GM21786 (cell line): ENCODE measurements at regions not wholly inside any gene's neighbourhood (a gene's known extent, or its start where the extent isn't known, plus 50 kb on each side); places are given as distances from the start of the nearest gene placed in this dataset.
A peak's percentile ranks its signal among the peaks of the same experiment; 100 is the strongest.
"Not testable (repeated sequence)": the region's sequence is repeated elsewhere in the genome, so short reads cannot be mapped to it uniquely, and the experiment has no call there.

ENCODE experiments used
- ATAC-seq: cut with Tn5 transposase; IDR thresholded peaks from one replicate; pipeline ENCODE4 v1.9.1; 2021; ENCODE audit not compliant: unreplicated experiment

- no peak for ATAC-seq
Measured at GRCh38 chr13:80083853-80084676, 256.9 kb downstream of the SPRY2 start.

- ATAC-seq, result no peak
Measured at GRCh38 chr13:80083081-80083852, 257.7 kb downstream of the SPRY2 start.

- ATAC-seq, result no peak
Measured at GRCh38 chr13:80082396-80083080, 258.4 kb downstream of the SPRY2 start.

GRCh38 chr13:80074811-80075210 lies 266.1 kb downstream of the SPRY2 start:
- ATAC-seq, result no peak

- no peak for ATAC-seq
Measured at GRCh38 chr13:80074143-80074752, 266.7 kb downstream of the SPRY2 start.

GRCh38 chr13:80072231-80072630 lies 268.7 kb downstream of the SPRY2 start:
- ATAC-seq, result no peak

- no peak for ATAC-seq
Measured at GRCh38 chr13:80070024-80070703, 270.8 kb downstream of the SPRY2 start.

GRCh38 chr13:80069374-80069773 lies 271.6 kb downstream of the SPRY2 start:
- no peak for ATAC-seq

- ATAC-seq, result no peak
Measured at GRCh38 chr13:80065996-80066395, 274.9 kb downstream of the SPRY2 start.

GRCh38 chr13:80062416-80062815 lies 278.5 kb downstream of the SPRY2 start:
- ATAC-seq, result not testable (repeated sequence)

GRCh38 chr13:80059789-80060188 lies 281.1 kb downstream of the SPRY2 start:
- no peak for ATAC-seq

- no peak for ATAC-seq
Measured at GRCh38 chr13:80058626-80059025, 282.3 kb downstream of the SPRY2 start.

- no peak for ATAC-seq
Measured at GRCh38 chr13:80055847-80056246, 285.1 kb downstream of the SPRY2 start.

GRCh38 chr13:80054806-80055205 lies 286.1 kb downstream of the SPRY2 start:
- ATAC-seq, result no peak

- ATAC-seq, result no peak
Measured at GRCh38 chr13:80052286-80052685, 288.6 kb downstream of the SPRY2 start.

- no peak for ATAC-seq
Measured at GRCh38 chr13:80050252-80050651, 290.7 kb downstream of the SPRY2 start.

GRCh38 chr13:80048802-80049201 lies 292.1 kb downstream of the SPRY2 start:
- ATAC-seq, result peak; percentile 99

GRCh38 chr13:80048030-80048429 lies 292.9 kb downstream of the SPRY2 start:
- no peak for ATAC-seq

- ATAC-seq, result no peak
Measured at GRCh38 chr13:80047406-80047805, 293.5 kb downstream of the SPRY2 start.

- ATAC-seq, result no peak
Measured at GRCh38 chr13:80040981-80041317, 300.0 kb downstream of the SPRY2 start.
